GM21381 (cell line): ENCODE measurements at regions not wholly inside any gene's neighbourhood (a gene's known extent, or its start where the extent isn't known, plus 50 kb on each side); places are given as distances from the start of the nearest gene placed in this dataset.

Experiments used
- ATAC-seq: cut with Tn5 transposase; IDR thresholded peaks from one replicate; pipeline ENCODE4 v1.9.1; 2021; ENCODE audit warnings: mild to moderate bottlenecking, moderate library complexity; ENCODE audit not compliant: unreplicated experiment

DNA sequence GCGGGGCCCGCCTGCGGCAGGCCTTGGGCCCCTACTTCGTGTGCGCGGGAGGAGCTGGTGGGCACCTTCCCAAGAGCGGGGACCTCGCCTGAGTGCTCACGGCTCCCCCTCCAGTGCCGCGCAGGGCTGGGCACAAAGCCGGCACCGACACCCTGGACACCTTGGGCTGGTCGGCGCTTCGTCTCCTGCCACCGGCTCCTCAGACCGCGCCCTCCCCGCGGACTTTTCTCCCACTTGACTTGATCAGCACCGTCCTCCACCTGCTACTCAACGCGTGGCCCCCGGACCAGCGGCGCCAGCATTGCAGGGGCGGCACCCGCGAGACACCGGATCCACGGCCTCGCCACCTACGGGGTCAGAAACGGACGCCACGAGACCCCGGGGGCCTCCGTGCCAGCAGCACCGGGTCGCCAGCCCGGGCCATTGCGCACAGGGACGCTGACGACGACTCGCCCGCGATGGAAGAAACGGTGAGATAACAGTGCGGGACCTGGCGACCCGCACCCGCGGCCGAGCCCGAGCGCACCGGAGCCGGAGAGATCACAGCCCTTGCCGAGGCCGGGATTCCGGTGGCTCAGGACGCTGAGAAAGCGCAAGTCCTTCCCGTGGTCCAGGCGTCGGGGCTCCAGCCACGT, 154.2 kb downstream of the DLL1 start:
- no peak for ATAC-seq

DNA sequence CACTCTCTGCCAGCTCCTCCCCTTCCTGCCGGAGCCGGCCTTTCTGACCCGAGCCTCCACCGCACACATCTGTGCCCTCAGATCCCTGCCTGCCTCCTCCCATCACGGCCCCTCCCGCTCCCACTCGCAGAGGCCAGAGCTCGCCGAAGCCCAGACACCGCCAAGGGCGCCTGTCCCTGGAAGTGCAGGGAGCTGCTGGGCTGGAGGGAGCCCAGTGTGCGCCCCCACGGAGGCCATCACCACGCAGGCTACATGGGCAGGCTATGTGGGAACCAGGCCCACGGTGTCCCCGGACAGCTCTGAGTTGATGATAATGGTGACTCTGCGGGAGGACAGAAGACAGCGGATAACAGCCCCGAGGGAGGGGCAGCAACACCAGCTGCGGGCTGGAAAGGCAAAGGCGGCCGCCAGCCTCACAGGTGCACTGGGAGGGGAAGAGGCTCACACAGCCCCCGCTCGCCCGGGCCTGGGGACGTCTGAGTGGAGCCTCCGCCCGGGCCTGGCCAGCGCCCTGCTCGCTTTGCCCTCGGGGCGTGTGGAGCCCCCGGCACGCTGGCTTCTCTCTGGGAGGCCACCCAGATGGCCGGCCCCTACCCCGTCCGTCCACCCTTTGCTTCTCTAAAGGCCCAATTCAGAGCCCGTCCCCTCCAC, 154.9 kb downstream of the DLL1 start:
- no peak for ATAC-seq

GRCh38 chr6:170135461-170135820, 155.4 kb downstream of the DLL1 start:
- ATAC-seq = no peak

- no peak for ATAC-seq
Measured at GRCh38 chr6:170134471-170135440, 156.1 kb downstream of the DLL1 start.

- no peak for ATAC-seq
Measured at GRCh38 chr6:170134031-170134470, 156.8 kb downstream of the DLL1 start.

GRCh38 chr6:170132561-170132991, 158.3 kb downstream of the DLL1 start:
- no peak for ATAC-seq

DNA sequence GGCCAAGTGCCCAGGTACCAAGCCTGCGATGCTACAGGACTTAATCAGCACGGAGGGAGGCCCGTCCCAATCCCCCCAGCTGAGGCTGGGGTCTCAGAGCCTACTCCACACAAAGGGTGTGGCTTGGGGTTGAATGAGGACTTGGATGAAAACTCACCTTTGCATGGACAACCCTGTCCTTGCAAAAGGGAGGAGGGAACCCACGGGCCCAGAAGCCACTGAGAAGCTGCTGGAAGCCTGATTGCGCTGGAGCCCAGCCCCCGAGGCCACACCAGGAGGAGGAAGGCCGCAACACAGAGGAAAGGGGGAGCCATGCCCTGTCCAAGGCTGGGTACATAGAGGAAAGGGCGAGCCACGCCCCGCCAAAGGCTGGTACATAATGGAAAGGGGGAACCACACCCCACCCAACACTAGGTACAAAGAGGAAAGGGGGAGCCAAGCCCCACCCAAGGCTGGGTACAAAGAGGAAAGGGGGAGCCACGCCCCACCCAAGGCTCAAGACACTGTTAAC, 158.8 kb downstream of the DLL1 start:
- no peak for ATAC-seq

DNA sequence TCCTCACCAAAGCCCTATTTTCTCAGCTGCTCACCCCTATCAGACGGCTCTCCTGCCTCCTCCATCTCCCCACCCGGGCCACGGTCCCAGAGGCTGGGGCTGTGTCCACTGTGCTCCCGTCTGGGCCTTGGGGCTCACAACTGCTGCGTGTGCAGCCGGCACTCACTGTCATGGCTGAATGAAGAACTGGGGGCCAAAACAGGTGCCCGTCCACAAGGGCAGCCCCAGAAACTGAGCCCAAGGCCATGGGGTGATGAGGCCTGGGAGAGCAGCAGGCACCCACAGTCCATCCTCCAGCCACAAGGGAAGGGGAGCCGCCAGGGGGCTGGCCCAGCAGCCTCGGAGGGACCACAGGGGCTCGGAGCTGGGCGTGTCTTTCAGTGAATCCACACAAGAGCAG, 159.5 kb downstream of the DLL1 start:
- ATAC-seq = no peak

DNA sequence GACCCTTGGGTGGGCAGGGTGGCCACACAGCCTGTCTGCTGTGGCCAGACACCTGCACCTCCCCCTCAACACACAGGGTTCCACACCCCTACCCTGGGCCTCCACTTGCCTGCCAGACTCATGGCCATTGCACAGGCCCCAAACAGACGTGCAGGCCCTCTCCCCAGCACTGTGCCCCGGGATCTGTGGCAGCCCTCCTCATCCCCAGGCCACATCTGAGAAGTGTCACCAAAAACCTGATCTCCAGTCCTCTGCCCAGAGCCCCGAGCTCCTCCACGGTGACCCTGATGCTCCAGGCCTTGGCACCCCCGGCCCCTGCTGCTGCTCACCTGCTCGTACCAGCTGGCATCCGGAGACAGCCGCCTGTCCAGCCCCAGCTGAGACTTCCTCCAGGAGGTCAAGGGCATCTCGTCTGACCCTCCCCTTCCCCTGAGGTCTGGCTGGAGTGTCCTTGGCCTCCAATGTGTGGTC, 160.1 kb downstream of the DLL1 start:
- ATAC-seq = no peak

DNA sequence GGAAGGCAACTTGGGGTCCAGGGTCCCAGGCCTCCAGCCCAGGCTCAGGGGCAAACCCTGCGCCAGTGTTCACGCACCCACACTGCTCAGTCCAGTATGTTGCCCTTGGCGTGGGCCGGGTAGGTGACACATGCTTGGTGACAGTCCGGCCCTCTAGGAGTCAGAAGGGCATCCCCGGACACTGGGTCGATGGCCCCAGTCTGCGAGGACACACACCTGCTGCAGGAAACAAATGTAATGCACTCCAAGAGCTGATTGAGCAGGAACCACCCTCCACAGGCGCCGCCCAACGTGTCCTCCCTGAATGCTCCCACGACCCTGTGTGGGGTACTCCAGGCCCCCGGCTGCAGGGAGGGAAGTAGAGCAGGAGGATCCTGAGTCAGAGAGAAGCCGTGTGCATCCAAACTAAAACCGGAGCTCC, 160.7 kb downstream of the DLL1 start:
- ATAC-seq = no peak

- ATAC-seq = no peak
Measured at GRCh38 chr6:170129691-170130171, 161.1 kb downstream of the DLL1 start.

DNA sequence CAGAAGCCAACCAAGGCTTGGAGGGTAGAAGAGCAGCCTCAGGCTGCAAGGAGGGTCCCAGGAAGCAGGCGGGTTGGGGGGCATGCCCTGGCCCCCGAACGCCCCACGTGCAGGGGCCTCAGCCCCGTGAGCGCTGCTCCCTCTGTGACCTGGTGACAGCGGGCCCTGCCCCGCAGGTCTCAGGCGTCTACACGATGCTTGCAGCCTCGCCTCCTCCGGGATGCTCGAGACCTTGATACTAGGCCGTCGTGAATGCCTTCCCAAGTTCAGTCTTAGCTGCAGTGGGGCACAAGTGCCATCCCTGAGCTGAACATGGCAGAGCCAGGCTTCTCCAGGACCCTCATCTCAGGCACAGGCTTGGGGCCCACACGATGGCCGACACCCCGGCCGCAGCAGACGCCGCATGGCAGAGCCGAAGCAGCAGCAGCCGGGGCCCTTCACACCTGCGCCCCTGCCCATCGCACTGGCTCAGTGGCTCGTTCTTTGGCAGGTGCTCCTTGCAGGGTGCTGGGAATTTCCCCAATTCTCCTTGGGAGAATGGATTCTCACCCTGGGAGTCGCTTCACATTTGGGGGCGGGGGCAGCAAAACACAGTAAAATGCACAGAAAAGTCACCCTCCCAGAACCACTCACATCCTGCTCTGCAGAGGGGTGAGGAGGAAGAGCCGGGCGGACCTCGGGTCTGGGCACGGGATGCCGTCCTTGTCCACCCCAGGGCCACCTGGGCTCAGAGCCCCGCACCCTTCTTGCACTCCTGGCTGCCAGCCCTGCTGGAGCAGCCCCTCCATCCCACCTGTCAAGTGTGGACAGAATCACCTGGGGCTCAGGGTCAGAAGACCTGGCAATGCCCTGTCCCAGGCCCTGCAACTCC, 161.8 kb downstream of the DLL1 start:
- ATAC-seq = no peak

DNA sequence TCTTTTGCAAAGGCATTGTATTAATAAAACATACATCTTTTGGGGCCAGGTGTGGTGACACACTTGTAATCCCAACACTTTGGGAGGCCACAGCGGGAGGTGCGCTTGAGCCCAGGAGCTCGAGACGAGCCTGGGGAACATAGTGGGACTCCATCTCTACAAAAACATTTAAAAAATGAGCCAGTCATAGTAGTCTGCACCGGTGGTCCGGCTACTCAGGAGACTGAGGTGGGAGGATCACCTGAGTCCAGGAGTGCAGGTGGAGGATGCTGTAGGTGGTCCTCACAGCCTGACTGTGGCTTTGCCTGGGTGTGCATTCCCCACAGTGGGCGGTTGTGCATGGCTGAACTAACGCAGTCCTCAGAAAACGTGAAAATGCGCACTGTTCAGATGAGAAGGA, 162.5 kb downstream of the DLL1 start:
- ATAC-seq = no peak

- ATAC-seq = no peak
Measured at GRCh38 chr6:170127151-170127550, 163.7 kb downstream of the DLL1 start.

DNA sequence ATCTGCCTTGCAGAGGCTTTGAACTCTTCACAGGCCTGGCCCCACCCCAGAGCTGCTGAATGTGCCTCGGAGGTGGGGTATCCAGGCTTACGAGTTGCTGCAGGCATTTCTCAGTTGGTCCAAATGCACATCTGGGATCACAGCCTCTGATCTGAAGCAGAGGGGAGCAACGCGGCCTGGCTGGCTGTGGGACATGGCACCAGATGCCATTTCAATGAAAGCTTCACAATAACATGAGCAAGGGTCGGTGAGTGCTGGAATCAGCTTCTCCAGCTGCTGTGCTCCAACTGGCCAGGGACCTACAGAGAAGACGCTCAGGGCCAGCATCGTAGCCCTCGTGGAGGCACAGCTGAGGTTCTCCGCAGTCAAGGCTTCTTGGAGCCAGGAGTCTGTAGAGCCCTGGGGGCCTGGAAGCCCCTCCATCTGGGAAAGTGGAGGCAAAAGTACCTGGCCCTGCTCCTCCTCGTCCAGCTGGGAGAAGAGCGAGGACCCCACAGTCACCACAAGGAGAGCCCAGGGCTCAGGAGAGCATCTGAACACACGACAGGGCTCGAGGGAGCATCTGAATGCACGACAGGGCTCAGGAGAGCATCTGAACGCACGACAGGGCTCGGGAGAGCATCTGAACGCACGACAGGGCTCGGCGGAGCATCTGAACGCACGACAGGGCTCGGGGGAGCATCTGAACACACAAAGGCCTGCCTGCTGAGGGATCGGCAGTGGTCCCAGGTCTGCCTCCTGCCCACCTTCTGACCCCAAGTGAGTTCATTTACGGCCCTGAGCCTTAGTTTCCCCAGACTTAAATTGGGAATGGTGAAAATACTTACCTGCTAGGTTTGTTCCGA, 165.2 kb downstream of the DLL1 start:
- no peak for ATAC-seq

GRCh38 chr6:170124836-170125235, 166.0 kb downstream of the DLL1 start:
- ATAC-seq = no peak

DNA sequence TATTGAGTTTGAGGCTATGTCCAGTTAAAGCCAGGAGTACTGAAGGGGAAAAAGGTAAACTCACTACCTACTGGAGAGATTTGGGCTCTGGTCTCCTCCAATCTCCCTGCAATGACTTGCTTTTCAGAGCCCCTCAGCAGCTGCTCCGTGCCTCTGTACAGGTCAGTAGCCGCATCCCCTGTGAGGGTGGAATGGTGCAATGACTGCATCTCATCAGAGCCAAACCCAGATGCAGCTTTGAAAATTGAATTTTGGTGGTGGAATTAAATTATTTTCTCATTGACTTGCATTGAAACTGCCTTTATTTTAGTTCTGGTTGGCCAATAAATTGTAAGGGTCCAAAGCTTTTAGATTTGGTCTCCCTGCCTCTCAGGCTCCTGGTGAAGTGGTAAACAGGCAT, 166.7 kb downstream of the DLL1 start:
- no peak for ATAC-seq

DNA sequence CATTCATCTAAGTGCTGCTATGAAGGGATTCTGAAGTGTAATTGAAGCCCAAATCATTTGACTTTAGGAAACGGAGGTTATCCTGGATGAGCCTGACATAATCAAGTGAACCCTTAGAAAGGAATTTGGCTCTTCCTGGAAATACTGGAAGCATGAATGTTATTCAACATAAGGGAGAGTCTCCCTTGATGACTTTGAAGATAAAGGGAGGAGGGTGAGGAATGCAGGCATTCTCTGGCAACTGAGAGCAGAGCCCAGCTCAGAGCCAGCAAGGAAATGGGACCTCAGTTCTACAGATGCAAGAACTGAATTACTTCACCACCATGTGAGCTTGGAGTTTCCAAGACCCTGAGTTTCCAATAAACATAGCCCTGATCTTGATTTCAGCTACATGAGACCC, 168.2 kb downstream of the DLL1 start:
- ATAC-seq = no peak
